ENCODE measurements at regions not wholly inside any gene's neighbourhood (a gene's known extent, or its start where the extent isn't known, plus 50 kb on each side); places are given as distances from the start of the nearest gene placed in this dataset.

GRCh38 chr3:157776861-157777260 lies 273.6 kb upstream of the VEPH1 start:
- DNase-seq = no peak
- H3K4me3 ChIP-seq (replicated peaks in 1 of 3) = no peak overlapping the region
- TF ChIP-seq CTCF (IDR thresholded peaks at IDR 0.05) (no peak), POLR2A (IDR thresholded peaks at IDR 0.05) (no peak)
- H3K9me3 ChIP-seq = no peaks in the 10 kb centered on the region
- H3K27ac ChIP-seq = no peak overlapping the region
- H3K4me1 ChIP-seq = no peaks in the 10 kb centered on the region
- no peaks in the 10 kb centered on the region for H3K27me3 ChIP-seq
- 98% methylated on average over 2 of the region's 2 CpGs for WGBS, 2 donors
- intact Hi-C loops (cut with DNase I) = no loop called here
- no peaks in the 10 kb centered on the region for H3K36me3 ChIP-seq

- no peaks in the 10 kb centered on the region for H3K9me3 ChIP-seq
- intact Hi-C loops (cut with DNase I) = no loop called here
- H3K27me3 ChIP-seq = no peaks in the 10 kb centered on the region
- H3K4me1 ChIP-seq = no peaks in the 10 kb centered on the region
- TF ChIP-seq POLR2A (IDR thresholded peaks at IDR 0.05) (no peak), CTCF (IDR thresholded peaks at IDR 0.05) (no peak)
- no peaks in the 10 kb centered on the region for H3K36me3 ChIP-seq
- no peak overlapping the region for H3K4me3 ChIP-seq (replicated peaks in 1 of 3)
- no peak overlapping the region for H3K27ac ChIP-seq
- DNase-seq = no peak
Measured at GRCh38 chr3:157775446-157775845, 272.2 kb upstream of the VEPH1 start.

GRCh38 chr3:157769378-157769777 lies 266.2 kb upstream of the VEPH1 start:
- WGBS, 2 donors = 77 to 80% methylated on average over 1 of the region's 1 CpG
- intact Hi-C loops (cut with DNase I) = no loop called here
- Histone ChIP-seq H3K4me1 (no peaks in the 10 kb centered on the region), H3K9me3 (no peaks in the 10 kb centered on the region), H3K27ac (no peak overlapping the region), H3K4me3 (replicated peaks in 1 of 3) (no peak overlapping the region), H3K27me3 (no peaks in the 10 kb centered on the region), H3K36me3 (no peaks in the 10 kb centered on the region)
- no peak for TF ChIP-seq CTCF (IDR thresholded peaks at IDR 0.05)
- no peak for TF ChIP-seq POLR2A (IDR thresholded peaks at IDR 0.05)
- no peak for DNase-seq

- no peak for TF ChIP-seq POLR2A (IDR thresholded peaks at IDR 0.05)
- no peak for TF ChIP-seq CTCF (IDR thresholded peaks at IDR 0.05)
- Histone ChIP-seq H3K4me3 (replicated peaks in 1 of 3) (no peak overlapping the region), H3K36me3 (no peaks in the 10 kb centered on the region), H3K27me3 (no peaks in the 10 kb centered on the region), H3K9me3 (no peaks in the 10 kb centered on the region), H3K4me1 (no peaks in the 10 kb centered on the region), H3K27ac (no peak overlapping the region)
- DNase-seq = no peak
- intact Hi-C loops (cut with DNase I) = no loop called here
- WGBS, 2 donors = 96 to 100% methylated on average over 1 of the region's 1 CpG
Measured at GRCh38 chr3:157767607-157768006, 264.4 kb upstream of the VEPH1 start.

GRCh38 chr3:157763644-157764043 lies 260.4 kb upstream of the VEPH1 start:
- no peaks in the 10 kb centered on the region for H3K36me3 ChIP-seq
- H3K4me3 ChIP-seq (replicated peaks in 1 of 3) = no peak overlapping the region
- H3K27ac ChIP-seq = no peak overlapping the region
- intact Hi-C loops (cut with DNase I) = no loop called here
- no peak for TF ChIP-seq CTCF (IDR thresholded peaks at IDR 0.05)
- TF ChIP-seq POLR2A (IDR thresholded peaks at IDR 0.05) = no peak
- no peaks in the 10 kb centered on the region for H3K27me3 ChIP-seq
- no peaks in the 10 kb centered on the region for H3K4me1 ChIP-seq
- no peaks in the 10 kb centered on the region for H3K9me3 ChIP-seq
- no peak for DNase-seq
